Dedifferentiated amniotic fluid mesenchymal stem cell (primary cell): ENCODE measurements at regions not wholly inside any gene's neighbourhood (a gene's known extent, or its start where the extent isn't known, plus 50 kb on each side); places are given as distances from the start of the nearest gene placed in this dataset.
A peak's percentile ranks its signal among the peaks of the same experiment; 100 is the strongest.
"Not testable (repeated sequence)": the region's sequence is repeated elsewhere in the genome, so short reads cannot be mapped to it uniquely, and the experiment has no call there.

ENCODE experiments used
- DNase-seq: peaks from one replicate; pipeline ENCODE4 v3.0.0-alpha.2; 2016; ENCODE audit errors: extremely low spot score

DNA sequence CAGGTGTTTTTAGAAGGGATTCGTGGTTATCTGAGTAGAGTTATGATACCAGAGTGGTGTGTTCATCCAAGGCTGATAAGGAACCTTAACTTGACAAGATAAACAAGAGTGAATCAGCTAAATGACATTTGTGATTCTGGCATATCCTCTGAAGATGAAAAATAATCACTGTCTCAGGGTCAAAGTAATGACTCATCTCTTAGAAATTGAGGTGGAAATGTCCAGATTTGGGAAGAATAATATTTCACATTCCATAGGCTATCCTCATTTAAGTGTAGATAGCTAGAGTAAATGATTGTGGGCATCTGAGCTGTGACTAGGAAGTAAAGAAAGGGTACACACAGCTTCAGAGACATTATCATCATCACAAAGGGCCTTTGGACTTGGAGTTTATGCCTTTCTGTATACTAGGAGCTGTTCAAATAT lies 255.7 kb downstream of the GJA1 start:
- no peak for DNase-seq

DNA sequence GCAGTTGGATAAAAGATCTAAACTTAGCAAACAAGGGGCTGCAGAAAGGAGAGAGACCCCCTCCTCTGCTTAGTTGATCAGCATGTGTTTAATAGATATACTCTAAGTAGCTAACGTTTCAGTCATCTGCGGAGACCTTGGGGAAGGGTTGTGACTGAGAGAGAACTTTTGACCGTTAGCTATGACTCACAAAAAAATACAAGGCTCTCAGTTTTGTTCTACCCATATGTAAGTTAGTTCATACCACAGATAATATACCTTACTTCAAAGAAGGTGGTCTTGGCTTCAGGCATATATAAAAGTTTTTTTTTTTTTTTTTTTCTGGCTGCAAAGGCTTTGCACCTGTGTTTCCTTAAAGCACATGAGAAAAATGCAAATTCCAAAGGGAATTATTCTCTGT lies 258.9 kb downstream of the GJA1 start:
- DNase-seq = no peak

DNA sequence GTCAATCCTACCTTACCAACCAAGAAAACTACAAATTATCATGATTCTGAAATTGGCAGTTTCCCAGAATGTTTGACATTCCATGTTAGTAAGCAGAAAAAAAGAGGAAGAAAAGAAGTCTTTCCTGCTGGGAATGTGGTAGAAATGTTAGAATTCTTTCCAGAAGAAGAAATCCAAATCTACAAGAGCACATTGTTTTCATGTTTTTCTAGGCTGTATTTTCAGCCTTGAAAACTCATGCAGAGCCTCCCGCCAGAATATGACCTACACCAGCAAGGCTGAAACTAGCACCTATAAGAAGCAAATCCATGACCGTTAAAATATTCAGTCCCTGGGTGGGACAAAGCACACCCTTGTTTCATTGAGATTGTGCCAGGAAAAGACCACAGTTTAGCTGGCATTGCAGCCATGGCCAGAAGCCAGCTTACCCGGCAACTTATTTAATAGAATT lies 259.4 kb downstream of the GJA1 start:
- peak; percentile 42 for DNase-seq

DNA sequence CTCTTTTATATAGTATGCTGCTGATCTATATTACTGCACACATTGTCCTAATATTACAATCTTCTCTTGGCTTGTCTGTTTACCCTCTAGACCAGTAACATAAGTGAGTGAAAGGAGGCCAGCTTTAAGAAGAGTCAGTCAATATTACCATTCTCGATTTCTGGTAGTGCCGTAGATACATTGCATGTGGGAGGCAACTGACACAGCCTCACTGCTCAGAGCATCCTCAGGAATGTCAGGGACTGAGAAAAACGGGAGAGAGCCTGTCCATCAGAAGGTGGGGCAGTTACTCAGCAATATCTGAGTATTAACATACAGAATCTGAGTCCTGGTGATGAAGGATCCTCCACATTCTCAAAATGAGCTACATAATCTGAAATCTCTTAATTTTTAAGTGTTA lies 259.9 kb downstream of the GJA1 start:
- DNase-seq = no peak

DNA sequence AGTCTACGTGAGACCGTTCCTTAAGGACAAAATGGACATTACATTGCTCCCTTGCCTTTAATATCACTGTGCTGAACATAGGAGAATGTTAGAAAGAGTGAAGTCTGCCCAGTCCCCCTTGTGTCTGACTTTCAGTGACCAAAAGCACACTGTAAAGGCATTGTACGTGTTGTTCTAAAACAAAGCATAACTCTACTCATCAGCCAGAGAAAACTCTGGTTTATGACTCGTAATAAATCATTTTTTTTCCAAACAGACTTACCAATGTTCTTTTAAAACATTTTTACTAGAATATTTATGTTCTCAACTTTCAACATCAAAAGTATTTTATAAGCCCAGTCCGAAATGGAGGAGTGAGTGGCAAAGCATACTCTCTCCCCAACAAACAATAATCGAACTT lies 262.5 kb downstream of the GJA1 start:
- DNase-seq = no peak

DNA sequence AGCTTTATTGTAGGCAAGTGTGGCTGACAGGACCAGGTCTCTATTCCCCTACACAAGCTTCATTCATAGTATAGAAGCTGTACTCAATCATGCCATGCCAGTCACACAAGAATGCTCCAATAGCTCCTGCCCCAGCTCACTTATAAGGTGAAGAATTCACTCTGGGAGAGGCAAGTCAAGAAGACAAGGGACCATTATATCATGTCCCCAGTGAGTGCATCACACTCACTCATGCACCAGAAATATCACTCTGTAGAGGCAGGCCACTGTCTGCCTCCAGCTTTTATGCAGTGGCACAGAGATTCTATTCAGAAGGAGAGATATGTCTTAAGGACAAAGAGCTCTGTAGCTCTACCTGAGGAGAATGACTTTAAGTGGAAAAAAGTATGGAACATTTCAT lies 263.2 kb downstream of the GJA1 start:
- no peak for DNase-seq

DNA sequence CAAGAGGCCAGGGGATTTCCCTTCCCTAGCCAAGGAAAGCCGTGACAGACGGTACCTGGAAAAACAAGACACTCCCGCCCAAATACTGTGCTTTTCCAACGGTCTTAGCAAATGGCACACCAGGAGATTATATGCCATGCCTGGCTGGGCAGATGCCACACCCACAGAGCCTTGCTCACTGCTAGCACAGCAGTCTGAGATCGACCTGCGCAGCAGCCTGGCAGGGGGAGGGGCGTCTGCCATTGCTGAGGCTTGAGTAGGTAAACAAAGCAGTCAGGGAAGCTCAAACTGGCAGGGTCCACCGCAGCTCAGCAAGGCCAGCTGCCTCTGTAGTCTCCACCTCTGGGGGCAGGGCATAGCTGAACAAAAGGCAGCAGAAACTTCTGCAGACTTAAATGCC lies 267.7 kb downstream of the GJA1 start:
- not testable (repeated sequence) for DNase-seq

DNA sequence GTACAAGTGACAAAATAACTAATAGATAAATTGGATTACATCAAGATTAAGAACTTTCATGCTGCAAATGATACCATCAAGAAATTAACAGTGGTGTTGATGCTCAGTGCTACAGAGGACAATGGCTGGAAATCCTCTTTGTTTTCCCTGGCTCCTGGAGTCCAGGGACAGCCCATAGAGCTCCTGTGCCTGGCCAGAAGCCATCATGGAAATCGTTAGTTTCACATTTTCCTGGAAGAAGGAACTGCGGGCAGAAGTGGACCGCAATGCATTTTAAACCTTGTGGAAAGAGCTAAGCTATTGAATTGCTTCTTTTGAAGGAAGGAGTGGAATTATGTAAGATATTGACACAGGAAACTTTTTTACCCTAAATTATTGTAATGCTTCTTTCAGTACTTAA lies 276.0 kb downstream of the GJA1 start:
- no peak for DNase-seq

DNA sequence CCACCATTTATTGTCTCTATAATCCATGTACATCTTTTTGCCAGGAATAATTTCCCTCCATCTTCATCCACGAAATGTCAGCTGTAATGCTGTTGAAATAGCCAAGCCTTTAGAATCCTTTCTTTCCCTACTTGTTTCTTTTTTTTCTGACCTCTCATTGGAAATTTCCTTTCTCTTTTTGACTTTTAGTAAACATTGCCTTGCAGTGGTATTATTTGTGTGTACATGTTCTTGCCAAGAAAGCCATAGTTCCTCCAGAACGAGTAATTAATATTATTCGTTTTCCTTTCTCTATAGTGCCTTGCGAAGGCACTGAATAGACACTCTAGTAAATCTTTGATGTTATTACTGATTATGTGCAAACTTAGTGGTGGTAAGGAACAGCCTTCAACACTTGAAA lies 282.2 kb downstream of the GJA1 start:
- DNase-seq = no peak

DNA sequence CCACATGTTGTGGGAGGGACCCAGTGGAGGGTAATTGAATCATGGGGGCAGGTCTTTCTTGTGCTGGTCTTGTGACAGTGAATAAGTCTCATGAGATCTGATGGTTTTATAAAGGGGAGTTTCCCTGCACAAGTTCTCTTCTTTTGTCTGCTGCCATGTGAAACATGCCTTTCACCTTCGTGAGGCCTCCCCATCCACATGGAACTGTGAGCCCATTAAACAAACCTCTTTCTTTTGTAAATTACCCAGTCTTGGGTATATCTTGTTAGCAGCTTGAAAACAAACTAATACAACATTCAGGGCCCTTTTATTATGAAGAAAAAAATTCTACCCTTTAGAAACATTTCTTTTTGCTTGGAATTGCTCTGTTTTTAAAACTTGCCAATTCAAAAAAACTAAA lies 285.4 kb downstream of the GJA1 start:
- DNase-seq = not testable (repeated sequence)

DNA sequence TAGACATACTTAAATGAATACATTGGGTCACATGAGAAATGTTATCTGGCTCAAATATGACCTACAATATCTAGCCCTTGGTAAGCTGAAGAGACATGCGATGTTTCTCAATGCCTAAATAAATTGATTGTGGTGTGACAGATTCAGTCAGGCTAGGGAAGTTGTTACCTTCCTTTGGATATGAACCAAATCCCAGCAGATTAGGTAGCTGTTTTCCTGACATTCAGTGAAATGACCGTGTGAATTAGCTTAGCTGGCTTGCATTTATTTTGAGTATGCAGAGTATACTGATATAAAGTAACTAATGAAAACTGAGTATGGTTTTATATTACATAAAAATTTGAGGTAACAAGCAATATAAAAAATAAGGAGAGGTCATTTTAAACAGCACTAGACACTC lies 288.2 kb downstream of the GJA1 start:
- no peak for DNase-seq

DNA sequence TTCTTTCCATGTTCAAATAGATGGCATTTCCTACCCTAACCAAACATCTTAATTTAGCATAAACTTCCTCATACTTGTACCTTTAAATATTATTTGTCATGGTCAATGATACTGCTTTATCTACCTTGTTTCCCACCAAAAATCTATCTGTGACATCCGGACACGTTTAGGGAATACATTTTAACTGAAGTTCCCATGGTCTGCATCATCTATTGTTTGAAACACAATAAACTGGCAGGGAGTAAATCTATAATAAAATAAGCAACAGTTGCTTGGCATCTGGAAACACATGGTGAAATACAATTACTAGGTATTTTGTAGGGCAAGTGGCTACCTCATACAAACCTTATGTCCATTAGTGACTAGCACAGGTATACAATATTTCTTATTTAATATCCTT lies 289.1 kb downstream of the GJA1 start:
- no peak for DNase-seq

DNA sequence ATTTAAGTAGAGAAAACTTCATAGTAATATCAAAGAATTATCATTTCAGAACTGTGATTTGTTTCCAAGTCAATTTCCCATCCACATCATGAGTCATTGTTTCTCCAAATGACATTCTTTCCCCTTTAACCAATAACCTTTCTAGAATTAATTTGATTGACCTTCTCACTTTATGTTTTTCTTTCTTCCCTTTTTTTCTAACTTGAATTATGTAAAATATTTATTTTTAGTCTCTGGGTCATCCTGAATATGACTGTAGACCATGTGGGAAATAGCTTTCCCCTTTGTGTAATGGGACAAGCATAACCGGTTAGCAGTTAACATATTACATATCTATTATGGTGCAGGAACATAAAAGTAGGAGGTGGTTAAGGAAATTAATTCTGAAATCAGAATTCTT lies 291.1 kb downstream of the GJA1 start:
- no peak for DNase-seq

DNA sequence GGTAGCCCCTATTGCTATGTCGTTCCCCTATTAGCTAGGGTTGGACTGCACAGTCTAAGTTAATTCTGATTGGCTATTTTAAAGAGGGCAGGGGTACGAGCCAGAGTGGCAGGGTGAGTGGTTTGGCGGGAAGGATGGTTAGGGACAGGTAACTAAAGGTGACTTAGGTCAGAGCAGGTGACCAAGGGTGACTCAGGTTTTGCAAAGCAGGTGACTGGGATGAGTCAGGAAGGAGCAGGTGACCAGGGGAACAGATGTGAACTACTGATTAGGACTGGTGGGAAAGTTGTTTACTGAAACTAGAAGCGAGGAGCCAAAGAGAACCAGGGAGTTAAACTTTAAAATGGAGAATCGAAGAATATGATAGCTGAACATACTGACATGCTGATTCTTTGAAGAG lies 295.2 kb downstream of the GJA1 start:
- no peak for DNase-seq

DNA sequence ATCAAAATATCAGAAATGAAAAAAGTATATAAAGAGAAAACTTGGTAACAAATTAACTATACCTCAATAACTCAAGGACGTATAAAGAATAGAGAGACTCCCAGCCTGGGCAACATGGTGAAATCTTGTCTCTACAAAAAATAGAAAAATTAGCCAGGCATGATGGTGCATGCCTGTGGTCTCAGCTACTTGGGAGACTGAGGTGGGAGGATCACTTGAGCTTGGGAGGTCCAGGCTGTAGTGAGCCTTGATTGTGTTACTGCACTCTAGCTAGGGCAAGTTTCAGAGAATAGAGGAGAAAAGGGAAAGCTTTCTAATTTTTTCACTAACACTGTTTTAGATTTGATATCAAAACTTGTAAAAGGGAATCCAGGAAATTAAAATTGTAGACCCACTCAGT lies 295.9 kb downstream of the GJA1 start:
- DNase-seq = no peak

DNA sequence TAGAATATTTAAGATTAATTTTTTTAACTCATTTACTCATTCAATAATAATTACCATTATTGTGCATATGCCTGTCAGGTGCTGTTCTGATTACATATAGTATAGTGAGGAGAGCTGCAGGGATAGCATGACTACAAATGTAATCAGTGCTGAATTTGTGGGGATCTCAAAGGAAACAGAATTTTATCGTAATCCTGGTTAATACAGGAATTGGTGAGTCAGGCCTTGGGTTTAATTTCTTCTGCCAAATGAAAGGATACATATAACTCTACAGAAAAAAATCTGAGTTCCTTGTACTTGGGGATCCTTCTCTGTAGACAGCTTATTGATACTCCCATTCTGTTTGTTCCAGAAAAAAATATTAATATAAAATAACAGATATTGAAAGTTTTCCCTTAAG lies 297.2 kb downstream of the GJA1 start:
- DNase-seq = no peak

DNA sequence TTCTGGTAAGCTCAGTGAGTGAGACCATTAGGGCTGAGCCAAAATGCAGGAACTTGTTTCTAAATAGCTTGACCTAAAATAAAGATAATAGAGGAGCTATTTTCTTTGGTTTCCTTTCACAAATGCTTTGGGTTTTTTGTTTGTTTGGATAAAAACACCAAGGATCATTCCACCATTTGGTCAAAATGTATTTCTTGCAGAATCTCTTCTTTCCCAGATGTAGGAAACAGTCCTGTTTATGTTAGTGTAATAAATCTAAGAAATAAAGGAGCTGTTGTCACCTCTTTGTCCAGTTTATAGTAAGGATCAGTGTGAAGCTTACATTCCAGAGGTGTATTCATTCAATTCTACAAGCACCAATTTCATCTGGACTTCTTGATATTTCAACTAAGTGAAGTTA lies 297.8 kb downstream of the GJA1 start:
- DNase-seq = no peak

DNA sequence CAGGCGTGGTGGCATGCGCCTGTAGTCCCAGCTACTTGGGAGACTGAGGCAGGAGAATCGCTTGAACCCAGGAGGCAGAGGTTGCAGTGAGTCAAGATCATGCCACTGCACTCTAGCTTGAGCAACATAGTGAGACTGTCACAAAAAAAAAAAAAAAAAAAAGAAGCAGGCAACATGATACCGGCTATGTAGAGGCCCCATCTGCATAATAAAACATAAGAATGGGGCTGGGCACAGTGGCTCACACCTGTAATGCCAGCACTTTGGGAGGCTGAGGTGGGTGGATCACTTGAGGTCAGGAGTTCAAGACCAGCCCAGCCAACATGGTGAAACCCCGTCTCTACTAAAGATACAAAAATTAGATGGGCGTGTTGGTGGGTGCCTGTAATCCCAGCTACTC lies 304.7 kb downstream of the GJA1 start:
- not testable (repeated sequence) for DNase-seq

DNA sequence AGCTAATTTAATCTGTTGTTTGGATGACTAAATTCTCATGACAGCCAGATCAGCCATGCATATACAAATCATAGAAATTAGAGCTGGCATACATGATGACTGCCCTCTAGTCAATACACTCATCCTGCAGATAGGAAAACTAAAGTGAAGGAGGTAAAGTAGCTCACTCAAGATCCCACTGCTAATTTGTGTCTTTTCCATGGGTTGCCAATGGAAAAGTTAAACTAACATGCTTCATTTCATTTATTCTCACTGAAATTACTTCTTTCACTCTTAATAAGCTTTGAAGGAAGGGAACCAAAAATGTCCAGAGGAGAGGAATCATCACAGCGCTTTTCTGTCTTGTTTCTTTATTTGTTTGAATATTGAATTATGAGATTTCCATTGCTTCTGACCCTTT lies 308.2 kb downstream of the GJA1 start:
- DNase-seq = no peak

DNA sequence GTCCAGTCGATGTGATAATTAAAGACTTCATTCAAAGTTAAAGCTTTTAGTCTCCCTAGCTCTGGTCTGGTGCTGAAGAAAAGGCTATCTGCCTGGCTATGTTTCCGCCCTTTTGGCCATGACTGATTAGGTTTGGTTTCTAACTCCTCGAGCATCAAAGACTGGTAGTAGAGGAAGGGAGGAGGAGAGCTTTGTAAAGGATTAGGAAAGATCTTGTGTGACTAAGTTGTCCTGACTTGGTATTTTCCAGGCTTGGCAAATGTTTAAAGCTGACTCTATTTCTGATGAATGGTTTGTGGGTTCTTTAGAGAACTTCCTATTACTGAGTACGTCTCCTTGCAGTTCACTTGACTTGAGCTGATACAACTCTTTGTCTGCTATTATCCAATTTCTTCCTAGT lies 312.9 kb downstream of the GJA1 start:
- DNase-seq = peak; percentile 23

DNA sequence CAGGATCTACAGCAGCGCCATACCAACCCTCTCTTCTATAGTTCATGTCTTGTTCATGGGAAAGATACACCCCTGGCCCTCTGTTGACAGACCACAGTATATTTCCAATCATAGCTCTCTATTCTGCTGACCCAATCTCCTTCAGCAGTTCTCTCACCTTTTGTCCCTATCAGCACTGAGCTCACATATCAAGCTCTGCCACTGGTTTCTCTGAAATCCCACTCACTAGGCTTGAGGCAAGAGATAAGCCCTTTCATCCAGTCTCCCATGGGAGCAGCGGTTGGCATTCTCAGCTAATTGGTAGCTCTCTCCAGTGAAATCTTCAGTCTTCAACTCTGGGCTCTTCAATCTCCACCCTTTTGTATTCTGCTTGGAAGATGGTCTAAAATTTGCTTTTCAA lies 313.4 kb downstream of the GJA1 start:
- no peak for DNase-seq

DNA sequence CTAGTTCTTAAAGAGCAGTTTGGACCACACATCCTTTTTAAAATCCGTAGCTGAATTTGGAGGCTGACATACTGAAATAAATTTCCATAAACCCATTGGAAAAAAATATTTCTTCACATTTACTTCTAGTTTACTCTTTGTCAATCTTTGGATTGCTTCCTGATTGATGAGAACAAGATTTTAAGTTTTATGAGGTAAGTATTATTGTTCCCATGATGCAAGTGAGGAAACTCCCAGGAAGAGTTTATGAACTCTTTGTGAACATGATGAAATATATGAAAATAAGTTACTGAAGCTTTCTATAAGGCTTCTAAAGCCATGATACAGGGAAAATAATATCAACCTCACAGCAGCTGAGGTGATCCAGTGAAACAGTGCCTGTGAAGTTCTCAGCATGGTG lies 320.0 kb downstream of the GJA1 start:
- DNase-seq = no peak

DNA sequence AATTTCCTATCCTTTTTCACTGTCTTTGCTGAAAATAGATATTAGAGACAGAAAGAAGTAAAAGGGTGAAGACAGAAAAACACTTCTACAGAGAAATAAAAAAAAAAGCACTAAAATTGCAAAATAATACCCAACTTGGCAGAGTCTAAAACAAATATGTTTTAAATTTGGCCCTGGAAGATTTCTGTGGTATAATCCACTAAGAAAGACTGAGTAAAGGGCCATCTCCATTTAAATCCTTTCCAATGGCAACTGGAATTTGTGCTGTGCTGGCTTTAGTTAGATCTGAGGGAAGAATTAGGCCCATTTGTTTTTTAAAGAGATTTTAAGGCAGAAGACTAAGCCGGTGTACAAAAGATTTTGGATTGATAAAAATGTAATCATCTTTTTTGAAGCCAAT lies 321.2 kb downstream of the GJA1 start:
- no peak for DNase-seq

DNA sequence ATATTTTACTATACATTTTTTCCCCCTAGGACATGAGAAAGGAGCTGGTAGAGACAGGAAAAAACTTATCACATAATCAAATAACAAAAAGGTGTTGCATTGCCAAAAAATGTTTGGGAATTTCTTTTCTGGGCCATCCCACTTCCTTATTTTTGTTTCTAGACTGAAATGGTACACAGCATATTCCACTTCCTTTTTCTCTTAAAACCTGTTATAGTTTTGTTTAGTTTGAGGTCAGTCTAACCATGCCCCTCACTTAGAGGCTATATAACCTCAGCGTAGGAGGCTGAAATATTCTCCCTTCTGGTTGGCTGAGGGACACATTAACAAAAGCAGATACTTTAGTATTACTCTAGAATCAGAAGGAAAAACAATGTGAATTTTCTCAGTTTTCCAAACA lies 323.9 kb downstream of the GJA1 start:
- DNase-seq = no peak

DNA sequence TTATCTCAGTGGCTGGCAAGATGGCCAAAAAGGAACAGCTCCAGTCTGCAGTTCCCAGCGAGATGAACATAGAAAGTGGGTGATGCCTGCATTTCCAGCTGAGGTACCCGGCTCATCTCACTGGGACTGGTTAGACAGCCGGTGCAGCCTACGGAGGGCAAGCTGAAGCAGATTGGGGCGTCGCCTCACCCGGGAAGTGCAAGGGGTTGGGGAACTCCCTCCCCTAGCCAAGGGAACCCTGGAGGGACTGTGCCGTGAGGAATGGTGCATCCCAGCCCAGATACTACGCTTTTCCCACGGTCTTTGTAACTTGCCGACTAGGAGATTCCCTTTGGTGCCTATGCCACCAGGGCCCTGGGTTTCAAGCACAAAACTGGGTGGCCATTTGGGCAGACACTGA lies 324.7 kb downstream of the GJA1 start:
- no peak for DNase-seq
